OCI-LY3 (cell line): ENCODE measurements at regions not wholly inside any gene's neighbourhood (a gene's known extent, or its start where the extent isn't known, plus 50 kb on each side); places are given as distances from the start of the nearest gene placed in this dataset.

ENCODE experiments used
- EZH2phosphoT487 ChIP-seq: fragments of 200-600 bp; shearing (Covaris generic); IDR thresholded peaks from 2 replicates; pipeline ENCODE4 v1.6.1; 2018; ENCODE audit warnings: antibody characterized with exemption, mixed run types, low read depth
- TF ChIP-seq, protein P1 (sequence below): fragments of 200-600, 300-600 bp; sonication (generic); IDR thresholded peaks from 2 replicates; pipeline ENCODE4 v1.5.1; 2014; ENCODE audit warnings: antibody characterized with exemption, low read length, low read depth

DNA sequence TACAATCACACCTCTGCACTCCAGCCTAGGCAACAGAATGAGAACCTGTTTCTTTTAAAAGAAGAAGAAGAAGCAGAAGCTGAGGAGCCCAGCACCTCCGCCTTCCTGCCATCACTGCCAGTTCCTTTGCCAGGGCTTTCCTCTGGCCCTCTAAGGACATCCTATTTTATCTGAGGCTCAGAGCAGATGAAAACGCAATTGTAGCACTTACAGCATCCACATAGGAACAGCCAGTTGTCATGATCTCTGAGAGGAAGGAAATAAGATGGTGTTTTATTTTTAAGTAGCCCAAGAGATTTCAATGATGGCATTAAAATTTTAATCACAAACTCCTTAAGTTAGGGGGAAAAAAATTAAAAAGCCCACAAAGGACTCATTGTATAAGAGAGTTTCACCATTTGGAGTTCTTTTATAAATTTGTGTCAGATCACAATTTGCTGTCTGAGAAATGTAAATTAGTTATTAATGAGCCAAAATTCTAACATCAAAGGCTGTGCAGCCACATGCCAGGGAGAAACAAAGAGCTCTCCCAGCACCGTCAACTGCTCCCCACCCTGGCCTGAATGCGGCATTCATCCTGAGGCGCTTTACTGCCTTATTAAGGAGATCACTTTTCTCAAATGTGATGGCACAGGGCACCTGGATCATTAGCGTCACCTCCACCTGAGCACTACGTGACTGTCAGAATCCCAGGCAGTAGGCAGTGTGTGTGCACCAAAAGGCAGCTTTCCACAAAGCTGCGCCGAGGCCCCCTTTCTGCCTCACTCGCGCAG, 393.0 kb downstream of the FOXO1 start:
- TF ChIP-seq, protein P1, sequence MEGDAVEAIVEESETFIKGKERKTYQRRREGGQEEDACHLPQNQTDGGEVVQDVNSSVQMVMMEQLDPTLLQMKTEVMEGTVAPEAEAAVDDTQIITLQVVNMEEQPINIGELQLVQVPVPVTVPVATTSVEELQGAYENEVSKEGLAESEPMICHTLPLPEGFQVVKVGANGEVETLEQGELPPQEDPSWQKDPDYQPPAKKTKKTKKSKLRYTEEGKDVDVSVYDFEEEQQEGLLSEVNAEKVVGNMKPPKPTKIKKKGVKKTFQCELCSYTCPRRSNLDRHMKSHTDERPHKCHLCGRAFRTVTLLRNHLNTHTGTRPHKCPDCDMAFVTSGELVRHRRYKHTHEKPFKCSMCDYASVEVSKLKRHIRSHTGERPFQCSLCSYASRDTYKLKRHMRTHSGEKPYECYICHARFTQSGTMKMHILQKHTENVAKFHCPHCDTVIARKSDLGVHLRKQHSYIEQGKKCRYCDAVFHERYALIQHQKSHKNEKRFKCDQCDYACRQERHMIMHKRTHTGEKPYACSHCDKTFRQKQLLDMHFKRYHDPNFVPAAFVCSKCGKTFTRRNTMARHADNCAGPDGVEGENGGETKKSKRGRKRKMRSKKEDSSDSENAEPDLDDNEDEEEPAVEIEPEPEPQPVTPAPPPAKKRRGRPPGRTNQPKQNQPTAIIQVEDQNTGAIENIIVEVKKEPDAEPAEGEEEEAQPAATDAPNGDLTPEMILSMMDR = no peak
- no peak for TF ChIP-seq EZH2phosphoT487
